Transverse colon (tissue), 4 donors: ENCODE measurements at regions not wholly inside any gene's neighbourhood (a gene's known extent, or its start where the extent isn't known, plus 50 kb on each side); places are given as distances from the start of the nearest gene placed in this dataset.

Source experiments
- DNase-seq: peaks from one replicate; pipeline ENCODE4 v3.0.0-alpha.2; 2019
- H3K27ac ChIP-seq, 4 donors: fragments of 200-600 bp; sonication (generic); 2 replicates each; pipeline ENCODE4 v1.5.1; 2016 to 2018; ENCODE audit warnings: inconsistent platforms in 4 of 4
- H3K27me3 ChIP-seq: fragments of 200-600 bp; sonication (generic); 2 replicates; pipeline ENCODE4 v1.5.1; 2017; ENCODE audit warnings: inconsistent platforms
- H3K36me3 ChIP-seq, 4 donors: fragments of 200-600 bp; sonication (generic); 2 replicates each; pipeline ENCODE4 v1.5.1; 2017 to 2019; ENCODE audit warnings: inconsistent platforms in 4 of 4
- H3K4me1 ChIP-seq, 4 donors: fragments of 200-600 bp; sonication (generic); 2 replicates each; pipeline ENCODE4 v1.5.1; 2017 to 2020; ENCODE audit warnings: inconsistent platforms in 4 of 4
- H3K4me3 ChIP-seq, 4 donors: fragments of 200-600 bp; sonication (generic); 1 replicate in 1 of 4; 2 replicates in 3 of 4; pipeline versions ENCODE4 v1.5.1 to v1.6.1; 2017 to 2019; ENCODE audit warnings: inconsistent platforms in 4 of 4
- H3K9me3 ChIP-seq, 2 donors: fragments of 200-600 bp; sonication (generic); 2 replicates each; pipeline ENCODE4 v1.5.1; 2017 to 2019; ENCODE audit warnings: inconsistent platforms in 2 of 2
- EP300 ChIP-seq: sonication (generic); formaldehyde crosslinking; IDR thresholded peaks from one replicate; pipeline ENCODE4 v1.6.1; 2017; ENCODE audit warnings: antibody characterized with exemption, low read depth
- POLR2A ChIP-seq: fragments of 450-650 bp; IDR thresholded peaks from one replicate; pipeline ENCODE4 v1.6.1; 2016; ENCODE audit warnings: antibody characterized with exemption, mild to moderate bottlenecking, moderate library complexity
- POLR2AphosphoS5 ChIP-seq, 3 donors: sonication (generic); formaldehyde crosslinking; IDR thresholded peaks; one replicate each; pipeline ENCODE4 v1.6.1; 2016; ENCODE audit warnings: antibody characterized with exemption in 3 of 3
- WGBS, 2 donors: methylation state at CpG; one replicate each; pipeline ENCODE4 v1.1.5; 2018; ENCODE audit warnings: low coverage in 1 of 2; 5-methylcytosine and 5-hydroxymethylcytosine counted together
- in situ Hi-C, 4 donors: fragments of 200-750 bp; cut with MboI; loops; one replicate each; pipeline versions ENCODE4 v1.15.0 to v1.15.1; 2017; ENCODE audit warnings: low sequenced_read_pairs in 3 of 4, low pct_ligation_motif_present in 1 of 4, low pct_unique_long_range_greater_than_20kb in 1 of 4
- intact Hi-C: fragments of 100-400 bp; cut with DNase I; formaldehyde crosslinking; loops from one replicate; pipeline ENCODE4 v1.15.1; 2023; ENCODE audit warnings: low total_unique reads
- TF ChIP-seq, protein P1 (sequence below), 5 experiments: fragments of 200-600 bp in 3 of 5; fragments of 450-650 bp in 2 of 5; sonication (generic) in 3 of 5; IDR thresholded peaks; 1 replicate in 2 of 5; 2 replicates in 3 of 5; pipeline ENCODE4 v1.5.1; 2016 to 2017; ENCODE audit warnings: antibody characterized with exemption in 5 of 5, inconsistent platforms in 3 of 5, mild to moderate bottlenecking in 2 of 5, moderate library complexity in 1 of 5

DNA sequence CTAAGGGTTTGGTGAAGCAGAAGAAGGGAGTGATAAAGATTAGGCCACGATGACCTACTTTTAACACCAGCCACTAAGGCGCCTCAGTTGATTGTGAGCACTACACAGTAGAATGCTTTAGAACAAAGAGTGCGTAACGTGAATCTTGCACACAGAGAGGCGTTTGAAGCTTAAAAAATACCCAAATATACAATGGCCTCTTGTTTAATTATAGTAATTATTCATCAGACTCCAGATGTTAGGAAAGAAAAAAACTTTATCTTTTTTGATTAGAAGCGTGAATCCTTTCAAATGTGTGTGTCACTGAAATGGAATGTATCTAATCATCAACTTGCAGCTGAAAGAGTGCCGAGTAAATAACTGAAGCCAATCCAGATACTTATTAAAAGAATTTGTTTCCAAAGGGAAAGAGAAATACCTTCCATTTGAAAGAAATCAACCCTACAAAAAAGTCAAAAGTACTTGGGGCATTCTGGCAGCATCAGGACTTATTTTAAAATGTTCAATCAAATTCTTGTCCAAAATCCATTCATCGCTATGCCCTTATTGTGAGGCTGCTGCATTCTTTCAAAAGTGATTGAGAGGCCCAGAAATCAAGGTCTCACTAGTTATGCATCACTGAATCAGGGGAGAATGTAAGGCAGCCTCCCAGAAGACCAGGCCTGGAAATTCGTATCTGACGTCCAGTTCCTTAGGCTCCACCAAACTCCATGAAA is 337.5 kb downstream of the ZNF608 start:
- intact Hi-C loops: no loop called here
- in situ Hi-C loops: no loop called here
- Histone ChIP-seq H3K27me3 (no peaks in the 10 kb centered on the region), H3K36me3 (no peaks in the 10 kb centered on the region), H3K9me3 (no peaks in the 10 kb centered on the region), H3K4me3 (no peak overlapping the region), H3K27ac (no peak overlapping the region), H3K4me1 (no peaks in the 10 kb centered on the region)
- TF ChIP-seq EP300: no peak
- TF ChIP-seq, protein P1, sequence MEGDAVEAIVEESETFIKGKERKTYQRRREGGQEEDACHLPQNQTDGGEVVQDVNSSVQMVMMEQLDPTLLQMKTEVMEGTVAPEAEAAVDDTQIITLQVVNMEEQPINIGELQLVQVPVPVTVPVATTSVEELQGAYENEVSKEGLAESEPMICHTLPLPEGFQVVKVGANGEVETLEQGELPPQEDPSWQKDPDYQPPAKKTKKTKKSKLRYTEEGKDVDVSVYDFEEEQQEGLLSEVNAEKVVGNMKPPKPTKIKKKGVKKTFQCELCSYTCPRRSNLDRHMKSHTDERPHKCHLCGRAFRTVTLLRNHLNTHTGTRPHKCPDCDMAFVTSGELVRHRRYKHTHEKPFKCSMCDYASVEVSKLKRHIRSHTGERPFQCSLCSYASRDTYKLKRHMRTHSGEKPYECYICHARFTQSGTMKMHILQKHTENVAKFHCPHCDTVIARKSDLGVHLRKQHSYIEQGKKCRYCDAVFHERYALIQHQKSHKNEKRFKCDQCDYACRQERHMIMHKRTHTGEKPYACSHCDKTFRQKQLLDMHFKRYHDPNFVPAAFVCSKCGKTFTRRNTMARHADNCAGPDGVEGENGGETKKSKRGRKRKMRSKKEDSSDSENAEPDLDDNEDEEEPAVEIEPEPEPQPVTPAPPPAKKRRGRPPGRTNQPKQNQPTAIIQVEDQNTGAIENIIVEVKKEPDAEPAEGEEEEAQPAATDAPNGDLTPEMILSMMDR (IDR thresholded peaks at IDR 0.05): no peak
- TF ChIP-seq POLR2A: no peak
- no peak for TF ChIP-seq POLR2AphosphoS5 (IDR thresholded peaks at IDR 0.05)
- no peak for DNase-seq
- 82 to 86% methylated on average over 6 to 10 of the region's 10 CpGs for WGBS, 2 donors

DNA sequence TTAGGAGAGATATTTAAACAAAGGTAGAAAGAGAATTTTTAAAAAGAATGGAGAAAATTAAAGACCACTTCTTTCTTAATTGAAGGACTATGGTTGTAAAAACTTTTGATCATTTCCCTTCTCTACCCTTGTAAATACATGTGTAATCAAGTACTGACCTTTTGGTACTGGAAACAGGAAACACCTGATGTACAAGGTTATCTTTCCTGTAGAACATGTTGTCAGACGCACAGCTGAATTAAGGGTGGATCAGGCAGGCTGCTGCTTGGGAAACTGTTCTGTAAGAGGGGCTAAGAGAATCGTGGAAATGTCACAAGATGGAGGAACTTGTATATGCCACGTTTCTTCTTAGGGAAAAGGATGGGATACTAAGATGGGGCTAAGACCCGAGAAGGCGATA is 341.6 kb downstream of the ZNF608 start:
- in situ Hi-C loops (no loop called here), intact Hi-C loops (no loop called here)
- Histone ChIP-seq H3K9me3 (no peaks in the 10 kb centered on the region), H3K27me3 (no peaks in the 10 kb centered on the region), H3K36me3 (no peaks in the 10 kb centered on the region), H3K27ac (no peak overlapping the region), H3K4me1 (peaks cover 0 to 18% (median 0%) of the 10 kb centered on the region in 4 donors), H3K4me3 (no peak overlapping the region)
- no peak for DNase-seq
- no peak for TF ChIP-seq POLR2A
- TF ChIP-seq POLR2AphosphoS5 (IDR thresholded peaks at IDR 0.05): no peak
- TF ChIP-seq, protein P1 (IDR thresholded peaks at IDR 0.05): no peak
- no peak for TF ChIP-seq EP300
- 78 to 88% methylated on average over 5 of the region's 5 CpGs for WGBS, 2 donors

DNA sequence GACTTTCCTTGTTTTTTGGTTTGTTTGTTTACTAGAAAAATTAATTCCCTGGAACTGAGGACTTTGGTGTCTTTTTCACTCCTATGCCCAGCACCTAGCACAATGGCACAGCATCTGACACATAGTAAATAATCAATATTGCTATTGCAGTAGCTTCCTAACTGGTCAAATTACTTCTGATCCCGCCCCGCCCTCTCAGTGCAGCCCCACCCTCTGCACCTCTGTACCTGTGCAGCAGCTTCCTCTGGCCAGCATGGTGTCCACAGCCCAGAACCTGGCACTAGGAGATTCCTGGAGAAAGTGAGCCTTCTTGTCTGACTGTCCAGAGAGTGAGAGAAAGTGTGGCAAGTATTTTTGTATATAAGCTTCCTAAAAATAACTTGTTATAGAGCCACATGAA is 343.2 kb downstream of the ZNF608 start:
- TF ChIP-seq EP300: no peak
- TF ChIP-seq POLR2A: no peak
- TF ChIP-seq, protein P1 (IDR thresholded peaks at IDR 0.05): no peak
- TF ChIP-seq POLR2AphosphoS5 (IDR thresholded peaks at IDR 0.05): no peak
- WGBS, 2 donors: 66% methylated on average over 2 of the region's 2 CpGs; no CpG with 5 or more reads in 1 of the 2 donors
- Histone ChIP-seq H3K4me1 (peaks cover 0 to 18% (median 0%) of the 10 kb centered on the region in 4 donors), H3K27me3 (no peaks in the 10 kb centered on the region), H3K4me3 (no peak overlapping the region), H3K9me3 (no peaks in the 10 kb centered on the region), H3K27ac (no peak overlapping the region), H3K36me3 (no peaks in the 10 kb centered on the region)
- in situ Hi-C loops (no loop called here), intact Hi-C loops (no loop called here)
- peak; percentile 66 for DNase-seq

DNA sequence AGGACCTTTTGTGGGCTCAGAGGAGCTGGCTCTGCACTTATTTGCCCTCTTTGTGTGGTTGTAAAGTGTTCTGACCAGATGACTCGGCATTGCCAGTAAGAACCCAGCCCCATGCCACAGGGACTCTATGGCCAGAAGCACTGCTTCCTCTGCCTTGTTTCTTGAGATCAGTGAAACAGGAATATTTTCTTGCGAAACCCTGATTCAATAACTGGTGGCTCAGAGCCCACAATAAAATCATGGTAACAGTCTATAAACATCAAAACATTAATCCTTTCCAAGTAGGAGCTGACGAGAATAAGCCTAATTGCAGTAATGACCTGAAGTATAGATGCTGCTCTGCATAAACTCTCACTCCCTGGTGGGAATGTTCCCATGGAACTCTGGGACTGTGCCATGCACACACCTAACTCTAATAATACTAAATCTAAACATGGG is 344.3 kb downstream of the ZNF608 start:
- DNase-seq: peak; percentile 23
- Histone ChIP-seq H3K4me3 (no peak overlapping the region), H3K9me3 (no peaks in the 10 kb centered on the region), H3K4me1 (peaks cover 0 to 18% (median 0%) of the 10 kb centered on the region in 4 donors), H3K27ac (peak overlapping the region in 1 of 4 donors; percentile 25), H3K27me3 (no peaks in the 10 kb centered on the region), H3K36me3 (no peaks in the 10 kb centered on the region)
- WGBS, 2 donors: 57 to 67% methylated on average over 1 to 3 of the region's 3 CpGs
- intact Hi-C loops (no loop called here), in situ Hi-C loops (no loop called here)
- TF ChIP-seq POLR2AphosphoS5 (IDR thresholded peaks at IDR 0.05) (no peak), EP300 (no peak), POLR2A (no peak)
- TF ChIP-seq, protein P1 (IDR thresholded peaks at IDR 0.05): no peak
